ENCODE measurements at regions not wholly inside any gene's neighbourhood (a gene's known extent, or its start where the extent isn't known, plus 50 kb on each side); places are given as distances from the start of the nearest gene placed in this dataset.

- Histone ChIP-seq H3K4ac (ENCODE audit: low read depth, low read length) (no peak overlapping the region), H2BK5ac (ENCODE audit: low read depth, low read length, poor library complexity, severe bottlenecking) (no peak overlapping the region), H3K79me1 (ENCODE audit: low read depth in 1 of 2, low read length in 2 of 2) (no peaks in the 10 kb centered on the region), H3K9me3 (ENCODE audit: control insufficient read depth, insufficient read depth, low read length) (no peaks in the 10 kb centered on the region), H3K14ac (replicated peaks; ENCODE audit: low read depth, low read length) (no peak overlapping the region), H2AK5ac (ENCODE audit: low read depth, low read length) (no peak overlapping the region), H3K36me3 (ENCODE audit: control insufficient read depth, insufficient read depth, low read length) (no peaks in the 10 kb centered on the region), H3K4me3 (ENCODE audit: insufficient read depth, low read depth, low read length) (no peak overlapping the region), H2BK20ac (ENCODE audit: low read depth, low read length) (no peak overlapping the region), H3K27ac (ENCODE audit: insufficient read depth, low read length) (no peak overlapping the region), H2AK9ac (replicated peaks; ENCODE audit: low read depth, low read length, poor library complexity) (no peak overlapping the region), H3K23ac (ENCODE audit: low read depth, low read length) (no peak overlapping the region), H3K56ac (ENCODE audit: extremely low read depth, insufficient read depth, low read length) (no peak overlapping the region), H4K5ac (ENCODE audit: low read depth, low read length) (no peak overlapping the region), H3K4me2 (ENCODE audit: low read depth, low read length) (no peak overlapping the region), H3K4me1 (ENCODE audit: control insufficient read depth, insufficient read depth, low read length) (no peaks in the 10 kb centered on the region), H3K9me1 (ENCODE audit: insufficient read depth, low read length) (no peaks in the 10 kb centered on the region), H4K8ac (ENCODE audit: low read depth in 2 of 2, low read length in 2 of 2) (no peak overlapping the region), H3K27me3 (ENCODE audit: control insufficient read depth, insufficient read depth, low read length) (no peaks in the 10 kb centered on the region), H2BK120ac (ENCODE audit: low read depth, low read length) (no peak overlapping the region), H2AFZ (replicated peaks; ENCODE audit: low read length, poor library complexity) (no peak overlapping the region), H2BK15ac (ENCODE audit: low read depth, low read length) (no peak overlapping the region), H4K91ac (ENCODE audit: insufficient read depth, low read depth, low read length) (no peak overlapping the region), H4K20me1 (ENCODE audit: insufficient read depth, low read length) (no peaks in the 10 kb centered on the region), H3K18ac (ENCODE audit: low read depth, low read length) (no peak overlapping the region), H3K9ac (ENCODE audit: low read depth, low read length) (no peak overlapping the region)
- ChIA-PET POLR2A (ENCODE audit: unreplicated experiment) (no interaction called here), CTCF (interaction anchor here (0.6 kb wide), 2 partner anchors 10 to 529 kb away, joined by 3 read pairs; no protein-coding TSS in a partner anchor)
- WGBS, 2 experiments (ENCODE audit: extremely low coverage in 2 of 2, insufficient read length in 1 of 2): no CpG with 5 or more reads among the region's 1 CpG
- intact Hi-C loops (cut with micrococcal nuclease) (no loop called here), dilution Hi-C loops (cut with HindIII; ENCODE audit: low sequenced_read_pairs, unreplicated experiment) (no loop called here), in situ Hi-C loops (cut with MboI; ENCODE audit: low sequenced_read_pairs) (no loop called here)
- no TSS peak for BruUV-seq (replicated peaks)
- TF ChIP-seq MAFK (IDR thresholded peaks at IDR 0.05; ENCODE audit: low read depth, low read length): no peak
- TF ChIP-seq CEBPB (IDR thresholded peaks at IDR 0.05; ENCODE audit: low read depth, low read length): no peak
- no peak for TF ChIP-seq RAD21 (IDR thresholded peaks at IDR 0.05; ENCODE audit: low read length)
- no peak for TF ChIP-seq MXI1 (IDR thresholded peaks at IDR 0.05; ENCODE audit: borderline replicate concordance, low read depth, low read length)
- TF ChIP-seq BHLHE40 (IDR thresholded peaks at IDR 0.05; ENCODE audit: low read depth, low read length): no peak
- TF ChIP-seq POLR2A (IDR thresholded peaks at IDR 0.05; ENCODE audit: low read depth, low read length): no peak
- no peak for TF ChIP-seq NFE2L2 (IDR thresholded peaks at IDR 0.05; ENCODE audit: low read depth, low read length)
- TF ChIP-seq ELK1 (IDR thresholded peaks at IDR 0.05; ENCODE audit: borderline replicate concordance, low read depth, low read length): no peak
- TF ChIP-seq, protein P1, sequence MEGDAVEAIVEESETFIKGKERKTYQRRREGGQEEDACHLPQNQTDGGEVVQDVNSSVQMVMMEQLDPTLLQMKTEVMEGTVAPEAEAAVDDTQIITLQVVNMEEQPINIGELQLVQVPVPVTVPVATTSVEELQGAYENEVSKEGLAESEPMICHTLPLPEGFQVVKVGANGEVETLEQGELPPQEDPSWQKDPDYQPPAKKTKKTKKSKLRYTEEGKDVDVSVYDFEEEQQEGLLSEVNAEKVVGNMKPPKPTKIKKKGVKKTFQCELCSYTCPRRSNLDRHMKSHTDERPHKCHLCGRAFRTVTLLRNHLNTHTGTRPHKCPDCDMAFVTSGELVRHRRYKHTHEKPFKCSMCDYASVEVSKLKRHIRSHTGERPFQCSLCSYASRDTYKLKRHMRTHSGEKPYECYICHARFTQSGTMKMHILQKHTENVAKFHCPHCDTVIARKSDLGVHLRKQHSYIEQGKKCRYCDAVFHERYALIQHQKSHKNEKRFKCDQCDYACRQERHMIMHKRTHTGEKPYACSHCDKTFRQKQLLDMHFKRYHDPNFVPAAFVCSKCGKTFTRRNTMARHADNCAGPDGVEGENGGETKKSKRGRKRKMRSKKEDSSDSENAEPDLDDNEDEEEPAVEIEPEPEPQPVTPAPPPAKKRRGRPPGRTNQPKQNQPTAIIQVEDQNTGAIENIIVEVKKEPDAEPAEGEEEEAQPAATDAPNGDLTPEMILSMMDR (conservative IDR thresholded peaks at IDR 0.05; ENCODE audit: low read depth, low read length): no peak
- no peak for ATAC-seq (ENCODE audit: low read depth)
- DNase-seq: no peak
Measured at GRCh38 chr20:7366189-7366588, 574.1 kb downstream of the HAO1 start.
